HG02610 (cell line): ENCODE measurements at regions not wholly inside any gene's neighbourhood (a gene's known extent, or its start where the extent isn't known, plus 50 kb on each side); places are given as distances from the start of the nearest gene placed in this dataset.
"Not testable (repeated sequence)": the region's sequence is repeated elsewhere in the genome, so short reads cannot be mapped to it uniquely, and the experiment has no call there.

Experiments used
- ATAC-seq: cut with Tn5 transposase; IDR thresholded peaks from one replicate; pipeline ENCODE4 v1.9.1; 2021; ENCODE audit warnings: mild to moderate bottlenecking, moderate library complexity; ENCODE audit not compliant: unreplicated experiment

GRCh38 chr4:109378511-109378910 lies 55.1 kb upstream of the SEC24B start:
- ATAC-seq, result no peak

GRCh38 chr4:109378076-109378475 lies 55.5 kb upstream of the SEC24B start:
- no peak for ATAC-seq

GRCh38 chr4:109375778-109376414 lies 57.7 kb upstream of the SEC24B start:
- no peak for ATAC-seq

- ATAC-seq, result no peak
These were observed 65.0 kb upstream of the SEC24B start for GRCh38 chr4:109368661-109369060.

- ATAC-seq, result no peak
These were observed 63.5 kb upstream of the COL25A1 start for GRCh38 chr4:109365939-109366338.

GRCh38 chr4:109365297-109365696 lies 62.8 kb upstream of the COL25A1 start:
- ATAC-seq, result not testable (repeated sequence)

GRCh38 chr4:109359040-109359646 lies 56.7 kb upstream of the COL25A1 start:
- peak; percentile 62 for ATAC-seq

GRCh38 chr4:109355835-109356234 lies 53.4 kb upstream of the COL25A1 start:
- ATAC-seq, result no peak

- no peak for ATAC-seq
These were observed 50.5 kb upstream of the COL25A1 start for GRCh38 chr4:109352941-109353340.
